Erythroblast (primary cell): ENCODE measurements at regions not wholly inside any gene's neighbourhood (a gene's known extent, or its start where the extent isn't known, plus 50 kb on each side); places are given as distances from the start of the nearest gene placed in this dataset.

Experiments
- DNase-seq, 2 experiments: peaks; one replicate each; lab custom pipeline; 2025; lab: John Stamatoyannopoulos, UW
- GATA1 ChIP-seq: IDR thresholded peaks from 2 replicates; pipeline ENCODE4 v1.6.1; 2011; ENCODE audit warnings: low read depth, mild to moderate bottlenecking, control low read depth, low read length, moderate library complexity
- POLR2A ChIP-seq: IDR thresholded peaks from 2 replicates; pipeline ENCODE4 v1.6.1; 2011; ENCODE audit warnings: mild to moderate bottlenecking, low read length

GRCh38 chr13:106354961-106355360 is 180.5 kb downstream of the EFNB2 start:
- DNase-seq, result no peak
- TF ChIP-seq GATA1 (no peak), POLR2A (no peak)

GRCh38 chr13:106352850-106353249 is 182.6 kb downstream of the EFNB2 start:
- TF ChIP-seq GATA1 (no peak), POLR2A (no peak)

GRCh38 chr13:106351251-106351650 is 184.2 kb downstream of the EFNB2 start:
- no peak for TF ChIP-seq POLR2A
- DNase-seq, result no peak

More at GRCh38 chr13:106352850-106353249, 182.6 kb downstream of the EFNB2 start:
- DNase-seq, result no peak

GRCh38 chr13:106350208-106350607 is 185.3 kb downstream of the EFNB2 start:
- TF ChIP-seq POLR2A (no peak), GATA1 (no peak)
- no peak for DNase-seq

GRCh38 chr13:106349080-106349931 is 186.2 kb downstream of the EFNB2 start:
- DNase-seq, result no peak
- TF ChIP-seq POLR2A, result no peak
- TF ChIP-seq GATA1, result no peak

GRCh38 chr13:106348075-106348840 is 187.2 kb downstream of the EFNB2 start:
- TF ChIP-seq POLR2A (no peak), GATA1 (no peak)
- no peak for DNase-seq

GRCh38 chr13:106344342-106344741 is 191.1 kb downstream of the EFNB2 start:
- DNase-seq, result no peak
- TF ChIP-seq POLR2A, result no peak

- DNase-seq, result no peak
- TF ChIP-seq GATA1 (no peak), POLR2A (no peak)
These were observed 191.6 kb downstream of the EFNB2 start for GRCh38 chr13:106343836-106344235.

- no peak for TF ChIP-seq GATA1
- no peak for TF ChIP-seq POLR2A
- no peak for DNase-seq
These were observed 195.2 kb downstream of the EFNB2 start for GRCh38 chr13:106340249-106340648.

- TF ChIP-seq GATA1, result no peak
- TF ChIP-seq POLR2A, result no peak
- no peak for DNase-seq
These were observed 198.2 kb downstream of the EFNB2 start for GRCh38 chr13:106337096-106337850.

GRCh38 chr13:106336668-106337067 is 198.8 kb downstream of the EFNB2 start:
- TF ChIP-seq POLR2A (no peak), GATA1 (no peak)
- DNase-seq, result no peak

- no peak for DNase-seq
- TF ChIP-seq POLR2A, result no peak
- no peak for TF ChIP-seq GATA1
These were observed 202.8 kb downstream of the EFNB2 start for GRCh38 chr13:106332621-106333020.

- DNase-seq, result no peak
- TF ChIP-seq POLR2A (no peak), GATA1 (no peak)
These were observed 204.3 kb downstream of the EFNB2 start for GRCh38 chr13:106331116-106331515.

- TF ChIP-seq POLR2A (no peak), GATA1 (no peak)
- DNase-seq, result no peak
These were observed 205.5 kb downstream of the EFNB2 start for GRCh38 chr13:106329941-106330340.
